ENCODE measurements at regions not wholly inside any gene's neighbourhood (a gene's known extent, or its start where the extent isn't known, plus 50 kb on each side); places are given as distances from the start of the nearest gene placed in this dataset.
A peak's percentile ranks its signal among the peaks of the same experiment; 100 is the strongest.

GRCh38 chr5:136805466-136805865 lies 440.1 kb upstream of the TRPC7 start:
- Histone ChIP-seq H3F3A (ENCODE audit: insufficient read depth, low read length, poor library complexity, severe bottlenecking) (no peaks in the 10 kb centered on the region), H2AFZ (ENCODE audit: low read depth, low read length) (no peak overlapping the region), H3K4me3 (ENCODE audit: low read length) (no peak overlapping the region), H3K9ac (ENCODE audit: low read length) (no peak overlapping the region), H3K4me2 (ENCODE audit: low read length) (no peak overlapping the region), H3K27ac (ENCODE audit: low read length) (no peak overlapping the region), H3K9me2 (ENCODE audit: insufficient read depth, low read length) (no peaks in the 10 kb centered on the region), H3K79me2 (replicated peaks; ENCODE audit: insufficient read depth, low read length) (no peaks in the 10 kb centered on the region), H3K36me3 (ENCODE audit: insufficient read depth, low read length) (no peaks in the 10 kb centered on the region), H3K9me3 (ENCODE audit: low read length) (no peaks in the 10 kb centered on the region), H4K20me1 (ENCODE audit: insufficient read depth) (no peaks in the 10 kb centered on the region), H3K27me3 (ENCODE audit: insufficient read depth, low read depth, low read length) (no peaks in the 10 kb centered on the region)
- TF ChIP-seq, protein P1, sequence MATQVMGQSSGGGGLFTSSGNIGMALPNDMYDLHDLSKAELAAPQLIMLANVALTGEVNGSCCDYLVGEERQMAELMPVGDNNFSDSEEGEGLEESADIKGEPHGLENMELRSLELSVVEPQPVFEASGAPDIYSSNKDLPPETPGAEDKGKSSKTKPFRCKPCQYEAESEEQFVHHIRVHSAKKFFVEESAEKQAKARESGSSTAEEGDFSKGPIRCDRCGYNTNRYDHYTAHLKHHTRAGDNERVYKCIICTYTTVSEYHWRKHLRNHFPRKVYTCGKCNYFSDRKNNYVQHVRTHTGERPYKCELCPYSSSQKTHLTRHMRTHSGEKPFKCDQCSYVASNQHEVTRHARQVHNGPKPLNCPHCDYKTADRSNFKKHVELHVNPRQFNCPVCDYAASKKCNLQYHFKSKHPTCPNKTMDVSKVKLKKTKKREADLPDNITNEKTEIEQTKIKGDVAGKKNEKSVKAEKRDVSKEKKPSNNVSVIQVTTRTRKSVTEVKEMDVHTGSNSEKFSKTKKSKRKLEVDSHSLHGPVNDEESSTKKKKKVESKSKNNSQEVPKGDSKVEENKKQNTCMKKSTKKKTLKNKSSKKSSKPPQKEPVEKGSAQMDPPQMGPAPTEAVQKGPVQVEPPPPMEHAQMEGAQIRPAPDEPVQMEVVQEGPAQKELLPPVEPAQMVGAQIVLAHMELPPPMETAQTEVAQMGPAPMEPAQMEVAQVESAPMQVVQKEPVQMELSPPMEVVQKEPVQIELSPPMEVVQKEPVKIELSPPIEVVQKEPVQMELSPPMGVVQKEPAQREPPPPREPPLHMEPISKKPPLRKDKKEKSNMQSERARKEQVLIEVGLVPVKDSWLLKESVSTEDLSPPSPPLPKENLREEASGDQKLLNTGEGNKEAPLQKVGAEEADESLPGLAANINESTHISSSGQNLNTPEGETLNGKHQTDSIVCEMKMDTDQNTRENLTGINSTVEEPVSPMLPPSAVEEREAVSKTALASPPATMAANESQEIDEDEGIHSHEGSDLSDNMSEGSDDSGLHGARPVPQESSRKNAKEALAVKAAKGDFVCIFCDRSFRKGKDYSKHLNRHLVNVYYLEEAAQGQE (IDR thresholded peaks at IDR 0.05; ENCODE audit: borderline replicate concordance) = no peak
- TF ChIP-seq, protein P2, sequence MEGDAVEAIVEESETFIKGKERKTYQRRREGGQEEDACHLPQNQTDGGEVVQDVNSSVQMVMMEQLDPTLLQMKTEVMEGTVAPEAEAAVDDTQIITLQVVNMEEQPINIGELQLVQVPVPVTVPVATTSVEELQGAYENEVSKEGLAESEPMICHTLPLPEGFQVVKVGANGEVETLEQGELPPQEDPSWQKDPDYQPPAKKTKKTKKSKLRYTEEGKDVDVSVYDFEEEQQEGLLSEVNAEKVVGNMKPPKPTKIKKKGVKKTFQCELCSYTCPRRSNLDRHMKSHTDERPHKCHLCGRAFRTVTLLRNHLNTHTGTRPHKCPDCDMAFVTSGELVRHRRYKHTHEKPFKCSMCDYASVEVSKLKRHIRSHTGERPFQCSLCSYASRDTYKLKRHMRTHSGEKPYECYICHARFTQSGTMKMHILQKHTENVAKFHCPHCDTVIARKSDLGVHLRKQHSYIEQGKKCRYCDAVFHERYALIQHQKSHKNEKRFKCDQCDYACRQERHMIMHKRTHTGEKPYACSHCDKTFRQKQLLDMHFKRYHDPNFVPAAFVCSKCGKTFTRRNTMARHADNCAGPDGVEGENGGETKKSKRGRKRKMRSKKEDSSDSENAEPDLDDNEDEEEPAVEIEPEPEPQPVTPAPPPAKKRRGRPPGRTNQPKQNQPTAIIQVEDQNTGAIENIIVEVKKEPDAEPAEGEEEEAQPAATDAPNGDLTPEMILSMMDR (IDR thresholded peaks at IDR 0.05; ENCODE audit: poor library complexity, severe bottlenecking) = no peak
- TF ChIP-seq EP300 (conservative IDR thresholded peaks at IDR 0.05; ENCODE audit: poor library complexity, severe bottlenecking) (no peak), MXI1 (conservative IDR thresholded peaks at IDR 0.05; ENCODE audit: poor library complexity, severe bottlenecking) (no peak), POLR2AphosphoS5 (IDR thresholded peaks at IDR 0.05) (no peak), TAF1 (IDR thresholded peaks at IDR 0.05; ENCODE audit: low read depth) (no peak), EZH2 (IDR thresholded peaks at IDR 0.05; ENCODE audit: borderline replicate concordance, insufficient read depth, low read length, poor library complexity, severe bottlenecking) (no peak), RAD21 (conservative IDR thresholded peaks at IDR 0.05) (no peak), SMC3 (conservative IDR thresholded peaks at IDR 0.05; ENCODE audit: poor library complexity) (no peak)

DNA sequence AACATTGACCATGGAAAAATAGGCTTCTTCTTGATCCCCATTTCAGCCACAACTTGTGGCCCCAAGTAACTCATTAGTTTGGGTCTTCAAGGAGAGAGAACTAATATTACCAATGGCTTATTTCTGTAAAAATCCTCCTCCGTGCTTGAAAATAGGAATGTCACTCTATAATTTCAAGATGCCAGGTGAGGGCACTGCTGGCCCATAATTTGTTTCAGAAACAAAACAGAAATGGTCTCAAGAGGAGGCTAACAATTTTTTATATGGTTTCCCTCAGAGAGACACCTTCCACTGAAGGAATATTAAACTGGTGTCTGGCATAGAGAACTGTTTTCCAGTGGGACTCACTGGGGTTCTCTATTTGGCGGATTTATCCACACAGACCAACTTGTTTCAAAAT lies 437.0 kb upstream of the TRPC7 start:
- Histone ChIP-seq H3K4me3 (ENCODE audit: low read length) (no peak overlapping the region), H3K4me2 (ENCODE audit: low read length) (no peak overlapping the region), H3K79me2 (replicated peaks; ENCODE audit: insufficient read depth, low read length) (no peaks in the 10 kb centered on the region), H3K9ac (ENCODE audit: low read length) (no peak overlapping the region), H3K27ac (ENCODE audit: low read length) (no peak overlapping the region), H3K9me2 (ENCODE audit: insufficient read depth, low read length) (no peaks in the 10 kb centered on the region), H3K27me3 (ENCODE audit: insufficient read depth, low read depth, low read length) (no peaks in the 10 kb centered on the region), H2AFZ (ENCODE audit: low read depth, low read length) (no peak overlapping the region), H3K9me3 (ENCODE audit: low read length) (no peaks in the 10 kb centered on the region), H3F3A (ENCODE audit: insufficient read depth, low read length, poor library complexity, severe bottlenecking) (no peaks in the 10 kb centered on the region), H4K20me1 (ENCODE audit: insufficient read depth) (no peaks in the 10 kb centered on the region), H3K36me3 (ENCODE audit: insufficient read depth, low read length) (no peaks in the 10 kb centered on the region)
- no peak for TF ChIP-seq MXI1 (conservative IDR thresholded peaks at IDR 0.05; ENCODE audit: poor library complexity, severe bottlenecking)
- peak; percentile 89 for TF ChIP-seq RAD21 (conservative IDR thresholded peaks at IDR 0.05)
- peak; percentile 89 for TF ChIP-seq SMC3 (conservative IDR thresholded peaks at IDR 0.05; ENCODE audit: poor library complexity)
- TF ChIP-seq, protein P2 (IDR thresholded peaks at IDR 0.05; ENCODE audit: poor library complexity, severe bottlenecking) = peak; percentile 83

Data from neural cell (in vitro differentiated cells).